HG02943 (cell line): ENCODE measurements at regions not wholly inside any gene's neighbourhood (a gene's known extent, or its start where the extent isn't known, plus 50 kb on each side); places are given as distances from the start of the nearest gene placed in this dataset.

Experiments used
- ATAC-seq: cut with Tn5 transposase; IDR thresholded peaks from one replicate; pipeline ENCODE4 v1.9.1; 2021; ENCODE audit warnings: mild to moderate bottlenecking, low read depth, moderate library complexity; ENCODE audit not compliant: unreplicated experiment

GRCh38 chr4:117324851-117325491, 239.6 kb upstream of the TRAM1L1 start:
- no peak for ATAC-seq

GRCh38 chr4:117326091-117326490, 240.7 kb upstream of the TRAM1L1 start:
- no peak for ATAC-seq

DNA sequence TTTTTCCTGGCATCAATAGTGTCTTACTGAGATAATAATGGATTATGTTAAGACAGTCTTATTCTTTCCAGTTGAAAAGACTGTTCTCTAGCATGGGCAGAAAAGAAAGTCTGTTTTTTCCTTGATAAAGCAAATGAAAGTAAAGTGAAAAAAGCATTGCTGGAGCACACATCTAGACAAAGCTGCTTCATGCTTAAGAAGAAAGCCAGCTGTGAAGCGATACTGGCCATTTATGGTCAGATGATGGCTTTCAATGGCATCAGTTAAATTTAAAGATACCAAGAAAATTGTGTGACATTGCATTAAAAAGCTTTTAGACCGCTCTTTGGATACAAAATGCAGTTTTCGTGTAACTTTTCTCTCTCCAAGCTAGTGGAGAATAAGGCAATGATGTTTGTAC, 242.1 kb upstream of the TRAM1L1 start:
- no peak for ATAC-seq

- no peak for ATAC-seq
These were observed 243.0 kb upstream of the TRAM1L1 start for GRCh38 chr4:117328333-117328732.

GRCh38 chr4:117331817-117332216, 246.4 kb upstream of the TRAM1L1 start:
- no peak for ATAC-seq

GRCh38 chr4:117334451-117335188, 249.2 kb upstream of the TRAM1L1 start:
- no peak for ATAC-seq

GRCh38 chr4:117357437-117357836, 272.1 kb upstream of the TRAM1L1 start:
- ATAC-seq: no peak

DNA sequence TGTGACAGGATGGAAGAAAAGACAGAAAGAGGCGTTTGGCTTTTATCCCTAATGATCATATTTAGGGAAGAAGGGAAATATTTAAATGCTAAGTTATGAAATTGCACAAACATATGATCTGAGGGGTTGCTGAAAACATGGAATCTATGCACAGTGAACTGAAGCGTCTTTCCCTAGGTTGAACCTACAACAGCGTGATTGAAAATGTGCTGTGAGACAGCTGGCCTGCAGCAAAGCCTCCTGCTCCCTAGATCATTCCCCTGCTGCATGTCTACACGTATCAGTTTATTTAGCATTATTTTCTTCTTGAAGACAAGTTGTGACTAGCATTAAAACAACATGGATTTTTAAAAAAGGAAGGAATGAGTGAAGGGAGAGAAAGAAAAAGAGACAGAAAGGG, 272.5 kb upstream of the TRAM1L1 start:
- ATAC-seq: no peak

DNA sequence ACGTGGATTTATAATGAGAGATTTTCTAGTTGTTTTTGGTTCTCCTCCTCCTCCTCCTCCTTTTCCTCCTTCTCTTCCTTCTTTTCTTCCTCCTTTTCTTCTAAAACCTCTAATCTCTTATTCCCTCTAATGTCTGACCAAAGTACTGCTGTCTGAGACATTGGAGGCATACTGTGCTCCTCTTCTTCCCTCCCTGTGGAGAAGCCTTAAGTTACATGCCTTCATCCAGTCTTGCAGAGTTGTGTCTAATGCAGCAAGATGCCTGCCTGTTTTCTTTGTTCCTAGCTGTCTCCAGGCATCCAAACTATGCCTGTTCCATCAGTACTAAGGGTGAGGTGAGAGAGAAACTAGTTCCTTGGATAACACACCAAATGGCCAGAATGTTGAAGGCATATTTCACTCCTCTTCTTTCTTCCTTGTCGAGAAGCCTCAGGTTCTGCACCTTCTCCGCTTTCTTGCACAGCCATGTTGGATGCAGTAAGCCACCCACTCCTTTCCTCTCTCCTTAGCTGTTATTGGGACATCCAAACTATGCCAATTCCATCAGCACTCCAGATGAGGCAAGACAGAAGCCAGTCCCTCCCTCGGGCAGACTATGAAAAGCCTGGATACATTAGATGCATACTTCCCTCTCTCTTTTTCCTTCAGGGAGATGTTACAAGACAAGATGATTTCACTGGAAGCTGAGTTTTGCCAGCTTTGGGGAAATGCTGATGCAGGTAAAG, 285.7 kb upstream of the TRAM1L1 start:
- ATAC-seq: no peak

DNA sequence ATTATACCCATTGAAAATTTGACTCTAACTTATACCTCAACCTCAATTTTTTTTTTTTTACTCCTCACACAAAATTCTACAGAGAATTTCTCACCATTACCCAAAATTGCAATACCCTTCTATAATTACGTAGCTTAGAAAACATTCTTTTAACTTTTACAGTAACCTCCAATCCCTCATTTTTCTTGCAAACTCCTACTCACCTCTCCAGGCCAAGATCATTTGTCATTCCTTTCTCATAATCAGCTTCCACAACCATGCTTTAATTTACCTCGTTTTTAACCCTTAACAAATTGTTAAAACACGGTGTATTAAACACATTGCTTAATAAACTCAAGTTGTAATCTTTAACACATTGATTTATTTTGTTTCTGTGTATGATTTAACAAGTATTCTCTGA, 289.7 kb upstream of the TRAM1L1 start:
- ATAC-seq: no peak

GRCh38 chr4:117376692-117377091, 291.3 kb upstream of the TRAM1L1 start:
- no peak for ATAC-seq

DNA sequence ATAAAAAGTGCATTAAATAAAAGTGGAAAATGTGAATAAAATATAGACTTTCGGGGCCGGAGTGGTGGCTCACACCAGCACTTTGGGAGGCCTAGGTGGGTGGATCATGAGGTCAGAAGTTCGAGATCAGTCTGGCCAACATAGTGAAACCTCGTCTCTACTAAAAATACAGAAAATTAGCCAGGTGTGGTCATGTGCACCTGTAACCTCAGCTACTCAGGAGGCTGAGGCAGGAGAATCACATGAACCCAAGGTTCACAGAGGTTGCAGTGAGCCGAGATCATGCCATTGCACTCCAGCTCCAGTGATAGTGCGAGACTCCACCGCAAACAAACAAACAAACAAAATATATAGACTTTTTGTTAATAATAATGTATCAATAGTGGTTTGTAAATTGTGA, 293.6 kb upstream of the TRAM1L1 start:
- ATAC-seq: no peak

DNA sequence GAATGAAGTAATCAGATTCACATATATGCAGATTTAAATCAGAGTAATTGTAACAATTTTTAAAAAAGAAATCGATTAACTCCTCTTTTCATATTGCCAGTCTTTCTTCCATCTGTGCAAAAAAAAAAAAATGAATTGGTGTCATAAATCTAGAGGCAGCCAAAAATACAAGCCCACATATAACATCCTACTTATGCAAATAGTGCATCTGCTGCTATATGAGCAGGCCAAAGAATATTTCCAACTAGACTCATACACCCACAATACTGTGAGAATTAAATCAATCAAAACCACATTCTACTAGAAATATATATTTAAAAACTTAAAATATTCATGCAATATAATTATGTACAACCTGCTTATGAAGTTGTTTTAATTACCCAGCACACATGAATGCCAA, 298.1 kb upstream of the TRAM1L1 start:
- ATAC-seq: no peak

DNA sequence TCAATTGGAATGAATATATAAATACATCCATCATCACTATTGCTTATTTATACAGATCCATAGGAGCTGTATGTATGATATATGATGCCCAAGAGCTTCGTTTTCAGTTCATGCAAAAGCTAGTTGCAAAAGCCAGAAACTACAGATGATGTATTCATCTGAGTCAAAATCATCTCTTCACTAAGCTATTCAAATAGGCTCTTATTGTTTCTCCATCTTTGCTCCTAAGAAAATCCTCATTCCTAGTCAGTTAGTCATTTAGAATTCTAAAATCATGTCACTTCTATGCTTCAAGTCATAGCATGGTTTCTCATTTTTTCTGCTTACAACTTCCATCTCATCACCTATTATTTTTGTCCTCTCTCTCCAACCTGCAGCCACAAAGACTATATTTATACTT, 300.1 kb upstream of the TRAM1L1 start:
- no peak for ATAC-seq

DNA sequence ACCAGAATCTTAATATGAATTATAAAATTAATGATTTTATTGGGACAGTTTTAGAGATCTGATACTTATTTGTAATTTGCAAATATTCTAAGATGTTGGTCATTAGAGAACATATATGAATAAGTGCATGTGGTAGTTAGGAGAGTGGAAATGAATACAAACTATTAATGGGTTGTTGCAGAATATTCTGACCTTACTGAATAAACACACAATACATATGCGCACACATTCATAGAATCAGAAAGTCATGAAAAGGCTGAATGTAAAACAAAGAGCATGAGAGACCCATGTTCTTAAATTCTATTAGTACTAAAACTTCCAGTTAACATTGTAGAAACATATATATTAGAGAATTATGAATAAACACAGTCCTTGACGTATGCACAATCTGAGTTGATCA, 301.7 kb upstream of the TRAM1L1 start:
- no peak for ATAC-seq

DNA sequence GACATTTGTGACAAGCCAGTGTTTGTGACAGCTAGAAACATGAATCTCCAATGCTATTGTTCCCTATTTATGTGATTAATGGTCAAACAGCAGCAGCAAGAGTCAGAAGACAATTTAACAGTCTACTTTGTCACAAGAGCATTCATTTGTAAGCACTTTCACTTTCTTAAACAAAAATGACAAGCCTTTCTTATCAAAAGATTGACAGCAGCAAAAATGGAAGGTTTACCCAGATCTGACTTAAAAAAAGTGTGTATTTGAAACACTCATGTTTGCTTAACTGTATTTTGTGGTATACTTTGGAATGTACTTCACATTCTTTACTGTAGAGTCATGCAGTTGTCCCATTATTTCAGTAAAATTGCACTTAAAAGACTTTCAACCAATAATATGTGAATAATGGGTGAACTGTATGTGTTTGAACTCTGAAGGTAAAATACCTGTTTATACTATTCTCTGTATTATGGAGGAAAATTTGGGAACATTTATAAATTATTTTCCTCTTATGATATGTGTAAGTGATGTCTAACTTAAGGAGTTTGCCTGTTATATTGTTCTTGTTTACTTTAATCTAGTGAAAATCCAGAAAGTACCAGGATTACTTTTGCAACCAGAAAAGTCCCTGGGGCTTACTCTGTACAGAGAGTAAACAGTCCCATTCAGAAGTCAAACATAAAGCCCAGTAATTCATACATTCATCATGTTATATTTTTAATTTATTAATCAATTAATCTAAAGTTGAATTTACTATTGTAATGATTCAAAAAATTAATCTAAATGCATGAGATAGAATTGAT, 314.9 kb upstream of the TRAM1L1 start:
- ATAC-seq: no peak

DNA sequence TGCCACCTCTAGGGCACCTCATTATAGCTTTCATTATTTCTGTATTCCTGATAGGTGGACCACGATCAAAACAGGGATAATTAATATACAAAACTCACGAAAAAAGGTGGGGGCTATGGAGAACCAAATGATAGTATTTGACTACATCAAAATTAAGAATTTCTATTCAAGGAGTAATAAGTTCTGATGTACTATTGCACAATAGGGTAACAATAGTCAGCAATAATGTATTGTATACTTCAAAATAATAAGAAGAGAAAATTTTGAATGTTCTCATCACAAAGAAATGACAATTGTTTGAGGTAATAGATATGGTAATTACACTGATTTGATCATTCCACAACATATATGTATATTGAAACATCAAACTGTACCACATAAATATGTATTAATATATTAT, 327.3 kb upstream of the TRAM1L1 start:
- ATAC-seq: no peak

- no peak for ATAC-seq
These were observed 332.5 kb upstream of the TRAM1L1 start for GRCh38 chr4:117417856-117418255.

GRCh38 chr4:117420948-117421347, 335.6 kb upstream of the TRAM1L1 start:
- ATAC-seq: no peak

GRCh38 chr4:117421706-117422105, 336.3 kb upstream of the TRAM1L1 start:
- ATAC-seq: no peak

GRCh38 chr4:117422297-117422696, 336.9 kb upstream of the TRAM1L1 start:
- ATAC-seq: no peak
